HepG2 (cell line): ENCODE measurements at regions not wholly inside any gene's neighbourhood (a gene's known extent, or its start where the extent isn't known, plus 50 kb on each side); places are given as distances from the start of the nearest gene placed in this dataset.

Experiments used
- ATAC-seq: fragments of 200-7000 bp; cut with Tn5 transposase; 3 replicates; pipeline ENCODE4 v1.9.1; 2020; ENCODE audit warnings: mild to moderate bottlenecking, moderate library complexity
- BruUV-seq: library from RNA; stranded (reverse); fragments of 400-500 nt; replicated peaks from 2 replicates; lab custom pipeline; 2021; lab: Mats Ljungman, UMichigan
- CTCF ChIA-PET: fragments of 300-600 bp; formaldehyde crosslinking; extraction: SDS; loops from one replicate; lab custom pipeline; 2021; ENCODE audit warnings: low total read pairs, inconsistent platforms, low intra/inter-chr PET ratio; lab: Yijun Ruan, JAX
- POLR2A ChIA-PET: fragments of 350-600 bp; sonication (Branson Sonifier 250); formaldehyde crosslinking; loops from one replicate; lab custom pipeline; 2020; ENCODE audit warnings: antibody characterized with exemption, inconsistent platforms; lab: Yijun Ruan, JAX
- DNase-seq: peaks from one replicate; pipeline ENCODE4 v3.0.0-alpha.2; 2015; ENCODE audit warnings: low spot score
- FAIRE-seq: peaks from 3 replicates; lab custom pipeline; 2011; peaks lifted over from hg19 to GRCh38; lab: Jason Lieb, UNC
- H2AFZ ChIP-seq: one replicate; pipeline ENCODE4 v1.6.1; 2011; ENCODE audit warnings: low read length, inconsistent platforms
- H3K27ac ChIP-seq: fragments of 300-600 bp; 3 replicates; pipeline ENCODE4 v1.8.0; 2011; ENCODE audit warnings: mixed run types, mild to moderate bottlenecking, mixed read lengths, low read length, inconsistent platforms; ENCODE audit not compliant: insufficient read depth; ENCODE audit errors: extremely low read length
- H3K27me3 ChIP-seq, 2 experiments: fragments of 200-600 bp in 1 of 2; 2 replicates in 1 of 2; 3 replicates in 1 of 2; pipeline versions ENCODE4 v1.6.0 to v1.8.0; 2011; ENCODE audit warnings: low read length in 2 of 2, mild to moderate bottlenecking in 2 of 2, moderate library complexity in 2 of 2, inconsistent platforms in 1 of 2; ENCODE audit not compliant: insufficient read depth in 2 of 2, control insufficient read depth in 1 of 2
- H3K36me3 ChIP-seq, 2 experiments: fragments of 200-600 bp in 1 of 2; replicated peaks in 1 of 2; 2 replicates in 1 of 2; 3 replicates in 1 of 2; pipeline versions ENCODE4 v1.5.1 to v1.8.0; 2011; ENCODE audit warnings: low read length in 2 of 2, inconsistent platforms in 1 of 2; ENCODE audit not compliant: insufficient read depth in 2 of 2, control insufficient read depth in 1 of 2
- H3K4me1 ChIP-seq: 2 replicates; pipeline ENCODE4 v1.5.1; 2012; ENCODE audit warnings: low read length, inconsistent platforms; ENCODE audit not compliant: insufficient read depth
- H3K4me2 ChIP-seq: 2 replicates; pipeline ENCODE4 v1.6.0; 2011; ENCODE audit warnings: low read depth, low read length, inconsistent platforms
- H3K4me3 ChIP-seq, 3 experiments: fragments of 200-600 bp in 1 of 3; sonication (generic), shearing (Covaris generic) in 1 of 3; replicated peaks in 1 of 3; 2 replicates each; pipeline ENCODE4 v1.5.1; 2011 to 2016; ENCODE audit warnings: low read length in 3 of 3, inconsistent platforms in 2 of 3, low read depth in 2 of 3, mild to moderate bottlenecking in 2 of 3, control low read depth in 1 of 3, mixed read lengths in 1 of 3; ENCODE audit not compliant: insufficient read depth in 1 of 3
- H3K79me2 ChIP-seq: one replicate; pipeline ENCODE4 v1.6.1; 2011; ENCODE audit warnings: low read length, inconsistent platforms; ENCODE audit not compliant: insufficient read depth
- H3K9ac ChIP-seq: 2 replicates; pipeline ENCODE4 v1.6.0; 2011; ENCODE audit warnings: mild to moderate bottlenecking, low read depth, low read length, inconsistent platforms; ENCODE audit not compliant: insufficient read depth
- H3K9me3 ChIP-seq: 2 replicates; pipeline ENCODE4 v1.5.1; 2012; ENCODE audit warnings: mild to moderate bottlenecking, low read length
- H4K20me1 ChIP-seq: 2 replicates; pipeline ENCODE4 v1.6.0; 2011; ENCODE audit warnings: inconsistent platforms, mild to moderate bottlenecking, low read length, moderate library complexity; ENCODE audit not compliant: insufficient read depth
- CEBPZ ChIP-seq: IDR thresholded peaks from 2 replicates; pipeline ENCODE4 v1.6.1; 2012; ENCODE audit warnings: low read length, improper control_type of control experiment
- ELF3 ChIP-seq: IDR thresholded peaks from 2 replicates; pipeline ENCODE4 v1.6.1; 2016; ENCODE audit warnings: missing genetic modification reagents, missing compliant biosample characterization
- FOXP1 ChIP-seq, 2 experiments: fragments of 450-650 bp in 1 of 2; IDR thresholded peaks; 2 replicates each; pipeline ENCODE4 v1.6.1; 2017 to 2018; ENCODE audit warnings: antibody characterized with exemption in 1 of 2
- HMG20B ChIP-seq: conservative IDR thresholded peaks from 2 replicates; pipeline ENCODE4 v1.6.1; 2016; ENCODE audit warnings: missing genetic modification reagents, missing compliant biosample characterization
- KDM6A ChIP-seq: IDR thresholded peaks from 2 replicates; pipeline ENCODE4 v1.6.1; 2016; ENCODE audit warnings: low read depth
- MXD1 ChIP-seq: sonication (generic); formaldehyde crosslinking; IDR thresholded peaks from 2 replicates; pipeline ENCODE4 v1.4.0; 2020; ENCODE audit warnings: mild to moderate bottlenecking, missing genetic modification reagents
- SRF ChIP-seq: IDR thresholded peaks from 2 replicates; pipeline ENCODE4 v1.6.1; 2011; ENCODE audit warnings: mild to moderate bottlenecking, low read depth, low read length, moderate library complexity
- TFDP2 ChIP-seq: sonication (generic); formaldehyde crosslinking; IDR thresholded peaks from 2 replicates; pipeline ENCODE4 v1.4.0; 2020; ENCODE audit warnings: missing genetic modification reagents
- ZBTB39 ChIP-seq: sonication (generic); formaldehyde crosslinking; IDR thresholded peaks from 2 replicates; pipeline ENCODE4 v1.5.0; 2020; ENCODE audit warnings: missing genetic modification reagents
- ZNF317 ChIP-seq: sonication (generic); formaldehyde crosslinking; IDR thresholded peaks from 2 replicates; pipeline ENCODE4 v1.5.0; 2020; ENCODE audit warnings: mild to moderate bottlenecking, missing genetic modification reagents
- ZNF431 ChIP-seq: sonication (generic); formaldehyde crosslinking; IDR thresholded peaks from 2 replicates; pipeline ENCODE4 v1.9.0; 2022; ENCODE audit warnings: missing genetic modification reagents, low read depth, mild to moderate bottlenecking, borderline replicate concordance
- ZNF788 ChIP-seq: sonication (generic); formaldehyde crosslinking; IDR thresholded peaks from 2 replicates; pipeline ENCODE4 v1.5.0; 2020; ENCODE audit warnings: mild to moderate bottlenecking, missing genetic modification reagents, borderline replicate concordance
- ZSCAN31 ChIP-seq: sonication (generic); formaldehyde crosslinking; IDR thresholded peaks from 2 replicates; pipeline ENCODE4 v1.5.0; 2020; ENCODE audit warnings: low read depth, mild to moderate bottlenecking, missing genetic modification reagents
- WGBS: methylation state at CpG from one replicate; pipeline ENCODE4 v1.1.6; 2017; ENCODE audit warnings: low lambda C conversion rate; 5-methylcytosine and 5-hydroxymethylcytosine counted together
- in situ Hi-C: cut with HindIII; loops from 2 replicates; pipeline ENCODE4 v1.10.0; 2017; ENCODE audit warnings: low pct_unique_long_range_greater_than_20kb; ENCODE audit not compliant: extremely low pct_ligation_motif_present
- intact Hi-C: fragments of 100-400 bp; cut with micrococcal nuclease; formaldehyde crosslinking; loops from one replicate; pipeline ENCODE4 v1.10.0; 2022; ENCODE audit not compliant: unreplicated experiment

- TF ChIP-seq ZBTB39 (CRISPR knock-in tag) (no peak), CEBPZ (no peak), KDM6A (CRISPR knock-in tag) (no peak), ZNF317 (CRISPR knock-in tag) (no peak), ZNF431 (CRISPR knock-in tag) (no peak)
- TF ChIP-seq, all 625 proteins: peak for 0
Observed at GRCh38 chr3:159607856-159608255, 380.8 kb upstream of the IL12A start (continued).

GRCh38 chr3:159608311-159608710 lies 380.3 kb upstream of the IL12A start:
- H3K36me3 ChIP-seq = no peaks in the 10 kb centered on the region
- H2AFZ ChIP-seq = no peak overlapping the region
- no peaks in the 10 kb centered on the region for H3K79me2 ChIP-seq
- FAIRE-seq (no peak), DNase-seq (no peak), ATAC-seq (no peak)
- H3K9ac ChIP-seq = no peak overlapping the region
- no peaks in the 10 kb centered on the region for H3K9me3 ChIP-seq
- CTCF ChIA-PET = no interaction called here
- H3K27me3 ChIP-seq = no peaks in the 10 kb centered on the region
- no peaks in the 10 kb centered on the region for H3K4me1 ChIP-seq
- no TSS peak for BruUV-seq
- POLR2A ChIA-PET = no interaction called here
- intact Hi-C loops = no loop called here
- H3K4me2 ChIP-seq = no peak overlapping the region
- in situ Hi-C loops = no loop called here
- no peak overlapping the region for H3K27ac ChIP-seq
- no peak overlapping the region for H3K4me3 ChIP-seq
- WGBS = 17% methylated on average over 3 of the region's 3 CpGs
- no peaks in the 10 kb centered on the region for H4K20me1 ChIP-seq
- TF ChIP-seq TFDP2 (CRISPR knock-in tag) = no peak
- no peak for TF ChIP-seq MXD1 (CRISPR knock-in tag)
- TF ChIP-seq ZNF788 (CRISPR knock-in tag) = no peak
- TF ChIP-seq ELF3 (CRISPR knock-in tag) = no peak
- TF ChIP-seq HMG20B (CRISPR knock-in tag) = no peak
- no peak for TF ChIP-seq SRF
- TF ChIP-seq FOXP1 (IDR thresholded peaks at IDR 0.05) = no peak
- no peak for TF ChIP-seq FOXP1 (CRISPR knock-in tag; IDR thresholded peaks at IDR 0.05)
- TF ChIP-seq ZSCAN31 (CRISPR knock-in tag) = no peak
